T-helper 2 cell (primary cell): ENCODE measurements at regions not wholly inside any gene's neighbourhood (a gene's known extent, or its start where the extent isn't known, plus 50 kb on each side); places are given as distances from the start of the nearest gene placed in this dataset.

Experiments used
- DNase-seq, 5 experiments: peaks; one replicate each; pipeline versions ENCODE4 v3.0.0 to v3.0.0-alpha.2; 2012 to 2022

- DNase-seq, result no peak
These were observed 210.4 kb upstream of the CA10 start for GRCh38 chr17:52368886-52369285.

- DNase-seq, result no peak
These were observed 199.3 kb upstream of the CA10 start for GRCh38 chr17:52357854-52358253.

- DNase-seq, result no peak
These were observed 178.3 kb upstream of the CA10 start for GRCh38 chr17:52336796-52337195.

- DNase-seq, result no peak
These were observed 147.8 kb upstream of the CA10 start for GRCh38 chr17:52306314-52306713.

GRCh38 chr17:52298881-52299280 is 140.4 kb upstream of the CA10 start:
- no peak for DNase-seq

GRCh38 chr17:52297230-52298010 is 138.9 kb upstream of the CA10 start:
- peak in 1 of 5 experiments; percentile 2 for DNase-seq

GRCh38 chr17:52294301-52294700 is 135.8 kb upstream of the CA10 start:
- DNase-seq, result no peak

GRCh38 chr17:52287611-52288010 is 129.1 kb upstream of the CA10 start:
- no peak for DNase-seq

GRCh38 chr17:52283872-52284271 is 125.4 kb upstream of the CA10 start:
- DNase-seq, result no peak

- DNase-seq, result no peak
These were observed 118.0 kb upstream of the CA10 start for GRCh38 chr17:52276381-52277008.

GRCh38 chr17:52271781-52272180 is 113.3 kb upstream of the CA10 start:
- DNase-seq, result no peak

- DNase-seq, result no peak
These were observed 96.8 kb upstream of the CA10 start for GRCh38 chr17:52255347-52255746.

- DNase-seq, result no peak
These were observed 86.2 kb upstream of the CA10 start for GRCh38 chr17:52244689-52245088.

- DNase-seq, result no peak
These were observed 83.8 kb upstream of the CA10 start for GRCh38 chr17:52242268-52242667.

GRCh38 chr17:52237151-52237550 is 78.6 kb upstream of the CA10 start:
- no peak for DNase-seq

- no peak for DNase-seq
These were observed 77.0 kb upstream of the CA10 start for GRCh38 chr17:52235516-52235915.

- no peak for DNase-seq
These were observed 75.1 kb upstream of the CA10 start for GRCh38 chr17:52233632-52234031.

GRCh38 chr17:52233176-52233575 is 74.7 kb upstream of the CA10 start:
- no peak for DNase-seq

GRCh38 chr17:52228823-52229222 is 70.3 kb upstream of the CA10 start:
- DNase-seq, result no peak

- DNase-seq, result no peak
These were observed 69.4 kb upstream of the CA10 start for GRCh38 chr17:52227926-52228325.

GRCh38 chr17:52213451-52213850 is 54.9 kb upstream of the CA10 start:
- DNase-seq, result no peak

GRCh38 chr17:52212851-52213250 is 54.3 kb upstream of the CA10 start:
- no peak for DNase-seq

GRCh38 chr17:52209507-52209906 is 51.0 kb upstream of the CA10 start:
- DNase-seq, result no peak
